ENCODE measurements at regions not wholly inside any gene's neighbourhood (a gene's known extent, or its start where the extent isn't known, plus 50 kb on each side); places are given as distances from the start of the nearest gene placed in this dataset.

DNA sequence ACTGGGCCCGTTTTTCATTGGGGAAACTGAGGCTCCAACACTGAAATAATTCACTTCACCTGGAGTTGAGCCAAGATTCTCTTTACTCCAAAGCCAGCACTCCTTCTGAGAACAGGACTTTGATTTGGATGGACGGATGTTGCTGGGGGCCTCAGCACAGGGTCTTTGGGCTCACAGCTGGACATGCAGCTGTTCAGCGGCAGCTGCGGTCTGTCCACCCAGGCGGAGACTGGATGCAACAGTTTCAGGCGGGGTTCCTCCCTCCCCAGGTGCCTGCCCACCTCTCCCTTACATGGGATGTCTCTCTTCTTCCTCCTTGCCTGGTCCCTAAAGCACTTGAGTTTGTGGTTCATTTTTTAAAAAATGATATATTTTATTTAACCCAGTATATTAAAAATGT lies 219.0 kb upstream of the IRX4 start:
- TF ChIP-seq POLR2A (IDR thresholded peaks at IDR 0.05): no peak
- TF ChIP-seq, protein P1, sequence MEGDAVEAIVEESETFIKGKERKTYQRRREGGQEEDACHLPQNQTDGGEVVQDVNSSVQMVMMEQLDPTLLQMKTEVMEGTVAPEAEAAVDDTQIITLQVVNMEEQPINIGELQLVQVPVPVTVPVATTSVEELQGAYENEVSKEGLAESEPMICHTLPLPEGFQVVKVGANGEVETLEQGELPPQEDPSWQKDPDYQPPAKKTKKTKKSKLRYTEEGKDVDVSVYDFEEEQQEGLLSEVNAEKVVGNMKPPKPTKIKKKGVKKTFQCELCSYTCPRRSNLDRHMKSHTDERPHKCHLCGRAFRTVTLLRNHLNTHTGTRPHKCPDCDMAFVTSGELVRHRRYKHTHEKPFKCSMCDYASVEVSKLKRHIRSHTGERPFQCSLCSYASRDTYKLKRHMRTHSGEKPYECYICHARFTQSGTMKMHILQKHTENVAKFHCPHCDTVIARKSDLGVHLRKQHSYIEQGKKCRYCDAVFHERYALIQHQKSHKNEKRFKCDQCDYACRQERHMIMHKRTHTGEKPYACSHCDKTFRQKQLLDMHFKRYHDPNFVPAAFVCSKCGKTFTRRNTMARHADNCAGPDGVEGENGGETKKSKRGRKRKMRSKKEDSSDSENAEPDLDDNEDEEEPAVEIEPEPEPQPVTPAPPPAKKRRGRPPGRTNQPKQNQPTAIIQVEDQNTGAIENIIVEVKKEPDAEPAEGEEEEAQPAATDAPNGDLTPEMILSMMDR (IDR thresholded peaks at IDR 0.05): no peak

Data from body of pancreas (tissue), 4 donors.